HG03565 (cell line): ENCODE measurements at regions not wholly inside any gene's neighbourhood (a gene's known extent, or its start where the extent isn't known, plus 50 kb on each side); places are given as distances from the start of the nearest gene placed in this dataset.
"Not testable (repeated sequence)": the region's sequence is repeated elsewhere in the genome, so short reads cannot be mapped to it uniquely, and the experiment has no call there.

Source experiments
- ATAC-seq: cut with Tn5 transposase; IDR thresholded peaks from one replicate; pipeline ENCODE4 v1.9.1; 2021; ENCODE audit warnings: mild to moderate bottlenecking, moderate library complexity; ENCODE audit not compliant: unreplicated experiment

DNA sequence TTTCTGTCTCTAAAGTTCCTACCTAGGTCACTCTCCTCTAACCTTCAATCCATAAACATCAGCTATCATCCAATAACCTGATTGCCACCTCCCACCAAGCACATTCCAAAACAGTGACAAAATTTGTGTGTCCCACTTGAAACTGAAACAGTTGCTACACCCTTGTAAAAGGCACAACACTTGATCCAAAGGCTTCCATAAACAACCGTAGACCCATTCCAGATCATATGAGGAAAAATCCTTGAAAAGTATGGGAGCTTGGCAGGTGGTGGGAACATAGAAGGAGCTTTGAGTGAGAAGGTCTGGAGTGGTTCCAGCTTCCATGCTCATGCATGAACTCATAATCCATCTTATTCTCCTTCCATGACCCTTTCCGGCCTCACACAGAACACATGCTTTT lies 82.0 kb upstream of the ATP1A1 start:
- no peak for ATAC-seq

GRCh38 chr1:116292929-116293725 lies 79.9 kb upstream of the ATP1A1 start:
- no peak for ATAC-seq

GRCh38 chr1:116297495-116298212 lies 75.4 kb upstream of the ATP1A1 start:
- no peak for ATAC-seq

DNA sequence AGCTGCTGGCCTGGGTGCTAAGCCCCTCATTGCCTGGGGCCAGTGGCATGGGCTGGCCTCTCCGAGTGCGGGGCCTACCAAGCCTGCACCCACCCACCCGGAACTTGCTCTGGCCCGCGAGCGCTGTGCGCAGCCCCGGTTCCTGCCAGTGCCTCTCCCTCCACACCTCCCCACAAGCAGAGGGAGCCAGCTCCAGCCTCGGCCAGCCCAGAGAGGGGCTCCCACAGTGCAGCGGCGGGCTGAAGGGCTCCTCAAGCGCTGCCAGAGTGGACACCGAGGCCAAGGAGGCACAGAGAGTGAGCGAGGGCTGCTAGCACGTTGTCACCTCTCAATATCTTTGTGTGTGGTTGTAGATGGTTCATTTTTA lies 74.8 kb upstream of the ATP1A1 start:
- ATAC-seq: not testable (repeated sequence)

GRCh38 chr1:116298746-116299145 lies 74.3 kb upstream of the ATP1A1 start:
- ATAC-seq: no peak

DNA sequence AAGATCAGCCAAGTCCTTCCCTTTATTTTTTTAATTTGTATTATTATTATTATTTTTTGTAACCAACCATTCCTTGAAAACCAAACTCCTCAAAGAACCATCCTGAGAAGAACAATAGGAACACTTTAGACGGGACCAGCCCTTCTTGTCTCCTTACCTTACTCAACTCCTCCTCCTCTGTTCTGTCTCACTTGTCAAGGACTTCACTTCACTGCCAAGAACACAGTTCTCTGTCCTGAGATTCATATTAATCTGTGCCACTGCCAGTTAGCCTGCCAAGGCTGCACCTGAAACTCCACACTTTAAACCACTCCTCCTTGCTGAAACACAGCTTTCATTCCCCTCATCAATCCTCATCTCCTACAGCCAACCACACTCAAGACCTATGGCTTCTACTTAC lies 73.8 kb upstream of the ATP1A1 start:
- ATAC-seq: no peak

GRCh38 chr1:116302281-116302680 lies 70.8 kb upstream of the ATP1A1 start:
- ATAC-seq: no peak

GRCh38 chr1:116306102-116306501 lies 66.9 kb upstream of the ATP1A1 start:
- no peak for ATAC-seq

- no peak for ATAC-seq
Measured at GRCh38 chr1:116306840-116307442, 66.1 kb upstream of the ATP1A1 start.

GRCh38 chr1:116308276-116308675 lies 64.8 kb upstream of the ATP1A1 start:
- no peak for ATAC-seq

DNA sequence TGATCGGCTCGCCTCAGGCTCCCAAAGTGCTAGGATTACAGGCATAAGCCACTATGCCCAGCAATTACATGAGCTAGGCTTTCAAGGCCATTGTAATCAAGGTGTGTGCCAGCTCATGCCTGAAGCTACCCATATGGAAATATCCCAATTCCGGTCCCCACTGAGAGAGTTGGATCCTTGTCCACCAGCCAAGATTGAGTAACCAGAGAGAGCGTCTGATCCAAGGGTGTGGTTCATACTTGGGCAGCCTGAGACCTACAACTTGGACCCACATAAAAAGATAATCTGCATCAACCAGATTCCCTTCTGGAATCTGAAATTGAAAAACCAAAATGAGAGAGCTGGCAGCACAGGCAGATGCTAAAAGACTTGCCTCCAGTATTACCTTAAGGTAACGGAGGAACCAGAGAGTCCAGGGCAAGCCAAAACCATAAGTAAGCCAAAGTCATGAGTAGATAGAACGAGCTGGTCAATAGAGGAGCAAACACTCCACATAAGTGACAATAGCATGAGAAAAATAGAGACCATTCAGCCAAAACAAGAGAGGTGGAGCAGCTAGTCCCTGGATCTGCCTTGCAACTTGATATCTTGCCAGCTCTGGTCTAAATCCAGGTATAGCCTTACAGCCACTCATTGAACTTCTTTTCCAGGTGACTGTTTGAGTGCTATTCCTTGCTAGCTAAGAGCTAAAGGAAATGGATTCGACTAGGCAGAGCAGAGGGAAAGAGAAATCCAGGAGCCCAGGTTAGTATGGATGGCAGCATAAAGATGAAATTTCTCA lies 63.8 kb upstream of the ATP1A1 start:
- no peak for ATAC-seq

GRCh38 chr1:116310180-116310579 lies 62.9 kb upstream of the ATP1A1 start:
- no peak for ATAC-seq

GRCh38 chr1:116311193-116311592 lies 61.9 kb upstream of the ATP1A1 start:
- ATAC-seq: no peak

DNA sequence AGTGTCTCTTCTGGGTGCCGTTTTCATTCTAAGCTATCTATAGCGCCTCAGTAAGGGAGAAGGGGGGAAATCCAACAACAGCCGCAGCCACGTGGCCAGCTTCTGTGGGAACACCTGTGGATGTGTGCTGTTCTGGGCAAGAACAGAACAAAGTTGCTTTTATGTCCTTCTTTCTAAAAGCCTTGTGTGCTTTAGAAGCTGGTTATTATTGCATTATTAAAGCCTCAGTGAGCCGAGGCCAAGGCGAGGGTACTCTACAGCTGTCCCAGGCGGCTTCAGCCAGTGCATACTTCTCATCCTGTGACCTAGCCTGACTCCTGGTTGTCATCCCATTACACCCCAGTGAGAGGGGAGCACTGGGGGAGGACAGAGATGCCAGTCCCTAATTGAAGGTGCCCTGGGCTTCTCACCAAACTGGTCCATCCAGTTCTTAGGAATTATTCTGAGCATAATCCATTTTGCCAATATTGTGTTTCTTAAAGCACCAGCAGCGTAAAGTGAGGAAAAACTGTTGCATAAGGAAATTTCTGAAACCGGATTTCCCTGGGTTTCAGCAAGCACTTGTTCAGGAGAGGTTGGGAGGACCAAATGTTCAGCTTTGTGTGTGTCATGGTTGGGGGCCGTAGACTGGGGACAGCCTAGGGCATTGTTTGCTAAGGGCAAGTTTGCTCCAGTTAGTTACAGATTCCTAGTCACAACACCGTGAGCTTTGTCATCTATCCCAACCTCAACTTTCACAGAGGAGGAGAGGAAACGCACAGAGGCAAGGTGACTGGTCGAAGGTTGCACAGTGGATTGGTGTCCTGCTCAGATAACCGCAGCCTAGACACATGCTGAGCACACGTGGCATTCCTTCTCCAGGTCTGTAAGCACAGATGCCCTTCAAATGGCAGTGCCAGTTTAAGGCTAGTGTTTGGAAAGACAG lies 61.0 kb upstream of the ATP1A1 start:
- no peak for ATAC-seq

DNA sequence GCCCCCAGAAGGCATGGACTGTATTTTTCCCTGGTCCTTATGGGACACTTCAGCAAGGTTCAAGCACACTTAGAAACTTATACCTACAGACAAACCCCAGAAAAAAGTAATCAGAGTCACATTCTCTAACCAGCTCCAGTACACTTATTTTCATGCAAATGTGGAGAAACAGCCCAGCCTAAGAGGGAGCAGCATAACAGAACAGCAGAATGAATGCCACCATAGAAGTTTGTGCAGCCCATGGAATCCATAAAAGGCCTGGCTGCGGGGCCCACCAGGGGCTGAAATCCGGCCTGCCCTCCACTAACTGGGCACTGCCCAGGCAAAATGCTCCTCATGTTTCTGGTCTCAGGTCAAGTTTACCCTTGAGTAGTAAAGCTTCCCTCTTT lies 60.4 kb upstream of the ATP1A1 start:
- ATAC-seq: no peak

DNA sequence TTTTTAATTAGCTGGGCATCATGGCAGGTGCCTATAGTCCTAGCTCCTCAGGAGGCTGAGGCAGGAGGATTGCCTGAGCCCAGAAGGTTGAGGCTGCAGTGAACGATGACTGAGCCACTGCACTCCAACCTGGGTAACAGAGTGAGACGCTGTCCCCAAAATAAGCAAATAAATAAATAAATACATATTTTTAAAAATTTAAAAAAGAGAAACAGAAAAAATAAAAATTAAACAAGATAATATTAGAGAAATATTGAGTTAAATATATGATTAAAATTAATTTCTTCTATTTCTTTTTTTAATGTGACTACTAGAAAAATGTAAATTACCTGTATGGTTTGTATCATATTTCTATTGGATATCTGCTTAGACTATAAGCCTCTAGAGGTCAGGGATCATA lies 59.3 kb upstream of the ATP1A1 start:
- no peak for ATAC-seq

- ATAC-seq: no peak
Measured at GRCh38 chr1:116314305-116314919, 58.6 kb upstream of the ATP1A1 start.

DNA sequence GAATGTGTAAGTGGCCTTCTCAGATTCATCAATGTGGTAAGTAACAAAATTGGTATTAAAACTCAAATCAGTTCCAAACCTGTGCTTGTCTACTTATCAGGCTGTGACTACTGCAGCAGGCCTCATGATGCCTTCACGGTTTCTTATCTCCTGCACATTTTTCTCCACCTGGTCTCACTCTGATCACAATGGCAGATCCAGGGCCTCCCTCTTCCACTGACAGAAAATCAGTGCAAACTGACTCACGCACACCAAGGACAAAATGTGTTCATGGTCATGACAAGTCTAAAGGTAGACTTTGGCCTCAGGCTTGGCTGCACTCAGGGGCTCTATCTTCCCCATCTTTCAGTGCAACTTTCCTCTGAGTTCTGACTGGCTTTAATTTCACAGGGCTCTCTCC lies 56.7 kb upstream of the ATP1A1 start:
- no peak for ATAC-seq

DNA sequence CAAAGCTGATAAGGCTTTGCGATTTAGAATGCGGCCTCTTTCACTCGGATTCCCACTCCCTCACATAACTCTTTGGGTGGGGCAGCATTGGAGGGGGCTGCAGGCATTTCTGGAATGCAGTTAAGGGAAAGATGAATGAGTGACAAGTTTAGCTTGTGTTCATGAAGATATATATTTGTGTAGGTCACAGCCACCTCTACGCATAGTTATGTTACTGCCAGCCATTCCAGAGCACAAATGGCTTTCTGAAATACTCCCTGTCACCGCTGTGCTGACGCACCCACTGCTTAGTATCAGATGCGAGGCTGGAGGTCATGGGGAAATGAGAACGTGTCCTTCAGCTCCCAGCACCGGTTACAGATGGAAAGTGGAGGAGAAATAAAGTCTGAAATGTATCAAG lies 54.1 kb upstream of the ATP1A1 start:
- ATAC-seq: no peak

DNA sequence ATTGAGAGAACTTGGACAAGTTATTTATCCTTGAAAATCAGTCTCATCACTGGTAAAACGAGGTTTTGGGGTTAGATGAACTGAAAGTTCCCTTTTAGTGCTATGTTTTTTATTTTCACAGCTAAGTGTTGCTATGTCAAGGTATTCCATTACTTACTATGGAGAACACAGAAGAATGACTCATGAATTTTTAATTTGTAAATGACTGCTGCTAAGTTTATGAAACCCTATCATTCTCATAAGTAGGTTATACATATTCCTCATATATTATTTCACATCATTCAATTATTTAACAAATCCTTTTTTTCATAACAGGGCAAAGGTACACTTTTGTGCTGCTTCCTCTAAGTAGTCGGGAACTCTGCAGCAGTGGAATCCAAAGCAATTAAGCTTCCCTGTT lies 52.2 kb upstream of the ATP1A1 start:
- no peak for ATAC-seq
